SU-DHL-6 (cell line): ENCODE measurements at regions not wholly inside any gene's neighbourhood (a gene's known extent, or its start where the extent isn't known, plus 50 kb on each side); places are given as distances from the start of the nearest gene placed in this dataset.

ENCODE experiments used
- H2AFZ ChIP-seq: fragments of 200-600 bp; sonication (generic); 2 replicates; pipeline ENCODE4 v1.6.1; 2014; ENCODE audit warnings: low read depth, mild to moderate bottlenecking, moderate library complexity, mixed read lengths, antibody characterized with exemption, low read length; ENCODE audit not compliant: severe bottlenecking
- H3F3A ChIP-seq: fragments of 200-600 bp; shearing (Covaris generic); 2 replicates; pipeline ENCODE4 v1.6.0; 2016; ENCODE audit warnings: antibody characterized with exemption, mild to moderate bottlenecking; ENCODE audit not compliant: insufficient read depth
- H3K27ac ChIP-seq: fragments of 200-600 bp; sonication (generic); 2 replicates; pipeline ENCODE4 v1.5.1; 2016; ENCODE audit warnings: low read depth, mild to moderate bottlenecking, low read length, moderate library complexity, mixed read lengths
- H3K27me3 ChIP-seq: fragments of 200-600 bp; sonication (generic), shearing (Covaris generic); 2 replicates; pipeline ENCODE4 v1.6.0; 2014; ENCODE audit warnings: mild to moderate bottlenecking, low read length
- H3K36me3 ChIP-seq: fragments of 200-600 bp; sonication (generic); 2 replicates; pipeline ENCODE4 v1.6.1; 2014; ENCODE audit warnings: mild to moderate bottlenecking, low read length, mixed read lengths
- H3K4me2 ChIP-seq: fragments of 300-600, 200-600 bp; shearing (Covaris generic), sonication (generic); 2 replicates; pipeline ENCODE4 v1.6.0; 2014; ENCODE audit warnings: low read length, low read depth, mild to moderate bottlenecking; ENCODE audit not compliant: poor library complexity, severe bottlenecking
- H3K4me3 ChIP-seq: fragments of 200-600 bp; sonication (generic); 2 replicates; pipeline ENCODE4 v1.5.1; 2014; ENCODE audit warnings: antibody characterized with exemption, low read length, mild to moderate bottlenecking, mixed read lengths; ENCODE audit not compliant: insufficient read depth, poor library complexity, severe bottlenecking
- H3K79me2 ChIP-seq: fragments of 200-600 bp; sonication (generic); 2 replicates; pipeline ENCODE4 v1.6.1; 2014; ENCODE audit warnings: mild to moderate bottlenecking, low read length, moderate library complexity; ENCODE audit not compliant: insufficient read depth
- H3K9ac ChIP-seq: fragments of 200-600 bp; sonication (generic); 2 replicates; pipeline ENCODE4 v1.7.0; 2014; ENCODE audit warnings: mild to moderate bottlenecking, low read length
- H3K9me2 ChIP-seq: fragments of 200-600 bp; sonication (generic); replicated peaks from 2 replicates; pipeline ENCODE4 v1.6.1; 2014; ENCODE audit warnings: low read length; ENCODE audit not compliant: insufficient read depth
- H3K9me3 ChIP-seq: fragments of 200-600 bp; sonication (generic); 2 replicates; pipeline ENCODE4 v1.6.1; 2014; ENCODE audit warnings: low read length, mixed read lengths; ENCODE audit not compliant: insufficient read depth
- H4K20me1 ChIP-seq: fragments of 200-600 bp; sonication (generic); 2 replicates; pipeline ENCODE4 v1.6.1; 2014; ENCODE audit warnings: low read depth, mild to moderate bottlenecking, antibody characterized with exemption, low read length, moderate library complexity, mixed read lengths
- CTCF ChIP-seq: fragments of 200-600 bp; sonication (generic); IDR thresholded peaks from one replicate; pipeline ENCODE4 v1.5.1; 2017; ENCODE audit warnings: antibody characterized with exemption, mild to moderate bottlenecking, low read length, moderate library complexity; ENCODE audit not compliant: insufficient read depth, poor library complexity, severe bottlenecking
- EZH2phosphoT487 ChIP-seq: fragments of 200-600 bp; sonication (generic), shearing (Covaris generic); conservative IDR thresholded peaks from 2 replicates; pipeline ENCODE4 v1.6.1; 2018; ENCODE audit warnings: mild to moderate bottlenecking, antibody characterized with exemption, low read length, moderate library complexity, mixed read lengths

GRCh38 chr6:138588805-138589434 lies 89.6 kb upstream of the NHSL1 start:
- H3K4me2 ChIP-seq, result no peak overlapping the region
- no peaks in the 10 kb centered on the region for H3F3A ChIP-seq
- H3K4me3 ChIP-seq, result no peak overlapping the region

GRCh38 chr6:138590796-138591709 lies 91.8 kb upstream of the NHSL1 start:
- TF ChIP-seq EZH2phosphoT487 (no peak), CTCF (peak; percentile 89)
- no peaks in the 10 kb centered on the region for H3F3A ChIP-seq
- no peak overlapping the region for H3K27ac ChIP-seq

More at GRCh38 chr6:138588805-138589434, 89.6 kb upstream of the NHSL1 start:
- H3K9me2 ChIP-seq, result no peaks in the 10 kb centered on the region
- no peaks in the 10 kb centered on the region for H3K27me3 ChIP-seq
- no peak overlapping the region for H2AFZ ChIP-seq
- H3K36me3 ChIP-seq, result no peaks in the 10 kb centered on the region
- no peaks in the 10 kb centered on the region for H3K9me3 ChIP-seq
- TF ChIP-seq CTCF (peak; percentile 96), EZH2phosphoT487 (no peak)
- no peaks in the 10 kb centered on the region for H3K79me2 ChIP-seq
- H4K20me1 ChIP-seq, result no peaks in the 10 kb centered on the region
- H3K9ac ChIP-seq, result no peak overlapping the region
- no peak overlapping the region for H3K27ac ChIP-seq

GRCh38 chr6:138592749-138593123 lies 93.4 kb upstream of the NHSL1 start:
- H3K4me3 ChIP-seq, result no peak overlapping the region
- no peak overlapping the region for H3K27ac ChIP-seq
- no peak overlapping the region for H2AFZ ChIP-seq
- H3K4me2 ChIP-seq, result no peak overlapping the region
- no peaks in the 10 kb centered on the region for H3F3A ChIP-seq
- no peaks in the 10 kb centered on the region for H3K79me2 ChIP-seq
- H3K9me2 ChIP-seq, result no peaks in the 10 kb centered on the region
- no peaks in the 10 kb centered on the region for H3K36me3 ChIP-seq
- no peaks in the 10 kb centered on the region for H3K27me3 ChIP-seq
- no peak overlapping the region for H3K9ac ChIP-seq
- H4K20me1 ChIP-seq, result no peaks in the 10 kb centered on the region
- no peak for TF ChIP-seq CTCF
- no peak for TF ChIP-seq EZH2phosphoT487
- H3K9me3 ChIP-seq, result no peaks in the 10 kb centered on the region

More at GRCh38 chr6:138590796-138591709, 91.8 kb upstream of the NHSL1 start:
- no peaks in the 10 kb centered on the region for H3K9me2 ChIP-seq
- no peaks in the 10 kb centered on the region for H3K9me3 ChIP-seq
- no peak overlapping the region for H3K9ac ChIP-seq
- H4K20me1 ChIP-seq, result no peaks in the 10 kb centered on the region
- H3K4me3 ChIP-seq, result no peak overlapping the region
- no peaks in the 10 kb centered on the region for H3K79me2 ChIP-seq
- no peaks in the 10 kb centered on the region for H3K36me3 ChIP-seq
- no peaks in the 10 kb centered on the region for H3K27me3 ChIP-seq
- no peak overlapping the region for H3K4me2 ChIP-seq
- H2AFZ ChIP-seq, result no peak overlapping the region
